DMS153 (cell line): ENCODE measurements at regions not wholly inside any gene's neighbourhood (a gene's known extent, or its start where the extent isn't known, plus 50 kb on each side); places are given as distances from the start of the nearest gene placed in this dataset.

ENCODE experiments used
- DNase-seq: peaks from one replicate; lab custom pipeline; 2025; lab: John Stamatoyannopoulos, UW

- DNase-seq: no peak
These were observed 59.6 kb downstream of the C3orf38 start for GRCh38 chr3:88209356-88209755.

DNA sequence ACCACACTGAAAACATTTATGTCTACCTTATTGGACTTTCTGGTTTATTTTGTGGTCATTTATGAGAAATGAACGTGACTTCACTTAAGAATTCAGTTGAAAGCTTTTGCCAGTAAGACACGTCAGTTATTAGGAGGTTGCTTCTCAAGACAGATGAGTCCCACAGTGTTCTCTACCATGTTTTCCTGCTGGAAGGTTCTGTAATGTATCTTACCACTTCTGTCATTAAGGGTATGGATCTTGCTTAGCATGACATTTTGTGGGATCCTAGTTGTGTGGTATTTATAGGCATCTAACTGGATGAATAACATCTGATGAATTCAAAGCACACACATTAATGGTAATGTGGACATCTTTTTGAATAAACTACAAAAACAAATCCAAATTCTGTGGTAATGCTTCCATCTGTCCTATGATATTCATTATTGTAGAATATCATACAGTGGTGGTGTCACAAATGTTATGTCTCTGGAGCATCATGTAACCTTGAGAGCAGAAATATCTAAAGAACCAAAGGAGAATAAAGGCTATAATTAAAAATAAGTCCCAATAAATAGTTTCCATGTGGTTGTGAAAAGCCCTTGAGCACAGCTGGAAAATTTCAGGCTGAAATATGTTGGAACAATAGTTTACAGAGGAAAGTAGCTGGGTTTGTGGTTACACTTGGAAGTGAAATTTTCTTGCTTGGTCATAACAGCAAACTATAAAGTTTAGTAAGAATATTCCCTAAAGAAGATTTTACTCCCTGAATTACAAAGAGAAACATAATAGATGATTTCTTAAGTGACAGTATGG lies 61.5 kb downstream of the C3orf38 start:
- DNase-seq: no peak

DNA sequence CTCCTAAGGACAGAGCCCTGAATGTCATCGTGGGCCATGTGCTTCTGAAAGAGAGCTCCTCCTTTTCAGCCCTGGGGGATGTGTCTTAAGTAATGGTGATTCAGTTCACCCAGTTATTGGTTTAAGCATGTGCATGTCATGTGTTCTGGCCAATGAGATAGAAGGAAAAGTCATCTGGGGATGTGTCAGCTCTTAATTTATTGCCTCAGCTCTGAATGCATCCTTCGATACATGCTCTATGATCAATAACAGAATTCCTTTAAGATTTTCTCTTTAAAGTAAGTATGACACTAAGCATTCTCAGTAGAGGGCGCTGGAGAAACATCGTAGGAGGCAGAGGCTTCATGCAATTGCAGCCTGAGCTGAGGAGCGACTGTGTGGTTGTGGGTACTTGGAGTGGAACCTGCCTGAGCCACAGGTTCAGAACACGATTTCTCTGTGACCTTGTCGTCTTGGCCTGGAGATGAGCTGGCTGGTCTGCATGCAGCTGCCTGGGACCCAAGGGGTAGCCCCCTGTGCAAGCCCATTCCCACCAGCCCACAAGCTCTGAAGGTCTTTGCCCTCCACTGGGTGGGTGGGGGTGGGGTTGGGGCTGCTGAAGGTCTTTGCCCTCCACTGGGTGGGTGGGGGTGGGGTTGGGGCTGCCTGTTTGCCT lies 69.5 kb downstream of the C3orf38 start:
- DNase-seq: peak; percentile 31

- no peak for DNase-seq
These were observed 70.4 kb downstream of the C3orf38 start for GRCh38 chr3:88220126-88220525.

- DNase-seq: no peak
These were observed 72.0 kb downstream of the C3orf38 start for GRCh38 chr3:88221726-88222125.

GRCh38 chr3:88222343-88222742 lies 72.6 kb downstream of the C3orf38 start:
- no peak for DNase-seq

- no peak for DNase-seq
These were observed 75.7 kb downstream of the C3orf38 start for GRCh38 chr3:88225326-88226008.

GRCh38 chr3:88226910-88227309 lies 77.2 kb downstream of the C3orf38 start:
- no peak for DNase-seq

- no peak for DNase-seq
These were observed 80.9 kb downstream of the C3orf38 start for GRCh38 chr3:88230638-88231037.

GRCh38 chr3:88231207-88231606 lies 81.4 kb downstream of the C3orf38 start:
- no peak for DNase-seq

DNA sequence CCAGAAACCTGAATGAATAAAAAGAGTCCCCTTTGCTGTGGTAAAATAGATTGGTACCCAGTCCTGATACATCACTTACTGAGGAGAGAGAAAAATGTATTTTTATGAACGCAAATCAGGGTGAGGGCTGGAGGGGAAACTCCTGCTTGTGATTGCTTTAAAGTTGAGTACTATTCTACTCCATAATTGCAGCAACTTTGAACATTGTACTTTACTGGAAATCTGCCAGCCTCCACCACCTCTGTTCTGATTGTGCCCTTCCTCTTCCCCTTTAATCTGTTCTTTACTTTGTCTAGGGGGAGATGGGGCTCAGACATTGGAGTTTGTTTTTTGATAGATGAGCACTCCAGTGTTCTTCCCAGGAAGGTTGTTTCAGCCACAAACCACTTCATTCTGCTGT lies 81.9 kb downstream of the C3orf38 start:
- no peak for DNase-seq

GRCh38 chr3:88235102-88235501 lies 85.3 kb downstream of the C3orf38 start:
- no peak for DNase-seq

DNA sequence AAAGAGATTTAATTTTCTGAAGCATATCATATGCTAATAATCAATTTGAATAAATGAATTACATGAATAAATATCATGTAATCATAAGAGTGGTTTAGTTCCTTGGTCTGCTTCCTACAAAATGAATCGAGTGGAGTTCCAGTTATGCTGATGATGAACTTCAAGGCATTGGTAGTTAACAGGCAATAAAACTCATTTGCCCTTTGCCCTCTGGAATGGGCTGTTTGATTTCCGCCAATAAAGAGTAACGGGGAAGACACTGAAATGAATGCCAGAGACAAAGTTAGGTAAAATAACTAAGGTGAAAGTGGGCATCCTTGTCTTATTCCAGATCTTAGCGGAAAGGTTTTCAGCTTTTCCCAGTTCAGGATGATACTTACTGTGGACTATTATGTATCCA lies 90.1 kb downstream of the C3orf38 start:
- no peak for DNase-seq

GRCh38 chr3:88248658-88249057 lies 98.9 kb downstream of the C3orf38 start:
- DNase-seq: no peak

- no peak for DNase-seq
These were observed 109.3 kb downstream of the C3orf38 start for GRCh38 chr3:88259045-88259444.

DNA sequence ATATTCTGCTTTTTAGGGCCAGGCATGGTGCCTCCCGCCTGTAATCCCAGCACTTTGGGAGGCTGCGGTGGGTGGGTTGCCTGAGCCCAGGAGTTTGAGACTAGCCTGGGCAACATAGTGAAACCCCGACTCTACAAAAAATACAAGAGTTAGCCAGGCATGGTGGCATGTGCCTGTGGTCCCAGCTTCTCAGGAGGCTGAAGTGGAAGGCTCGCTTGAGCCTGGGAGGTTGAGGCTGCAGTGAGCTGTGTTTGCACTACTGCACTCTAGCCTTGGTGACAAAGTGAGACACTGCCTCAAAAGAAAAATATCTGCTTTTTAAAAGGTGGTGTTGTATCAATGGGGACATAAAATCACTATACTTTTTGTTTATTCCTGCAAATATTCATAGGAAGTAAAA lies 112.8 kb downstream of the C3orf38 start:
- no peak for DNase-seq

GRCh38 chr3:88263417-88264100 lies 113.8 kb downstream of the C3orf38 start:
- DNase-seq: no peak

- DNase-seq: no peak
These were observed 117.7 kb downstream of the C3orf38 start for GRCh38 chr3:88267441-88267840.

GRCh38 chr3:88267847-88268246 lies 118.1 kb downstream of the C3orf38 start:
- DNase-seq: no peak

GRCh38 chr3:88280326-88280725 lies 130.6 kb downstream of the C3orf38 start:
- no peak for DNase-seq

- DNase-seq: no peak
These were observed 132.9 kb downstream of the C3orf38 start for GRCh38 chr3:88282528-88283241.

GRCh38 chr3:88283242-88283592 lies 133.5 kb downstream of the C3orf38 start:
- DNase-seq: no peak
